HG02884 (cell line): ENCODE measurements at regions not wholly inside any gene's neighbourhood (a gene's known extent, or its start where the extent isn't known, plus 50 kb on each side); places are given as distances from the start of the nearest gene placed in this dataset.
"Not testable (repeated sequence)": the region's sequence is repeated elsewhere in the genome, so short reads cannot be mapped to it uniquely, and the experiment has no call there.

Source experiments
- ATAC-seq: cut with Tn5 transposase; IDR thresholded peaks from one replicate; pipeline ENCODE4 v1.9.1; 2021; ENCODE audit warnings: mild to moderate bottlenecking, moderate library complexity; ENCODE audit not compliant: unreplicated experiment

GRCh38 chr11:91097083-91097482, 874.2 kb upstream of the CHORDC1 start:
- ATAC-seq: no peak

- no peak for ATAC-seq
Observed at GRCh38 chr11:91093141-91093540, 870.3 kb upstream of the CHORDC1 start.

GRCh38 chr11:91091563-91091962, 868.7 kb upstream of the CHORDC1 start:
- ATAC-seq: no peak

GRCh38 chr11:91086028-91086427, 863.2 kb upstream of the CHORDC1 start:
- ATAC-seq: no peak

GRCh38 chr11:91082255-91082654, 859.4 kb upstream of the CHORDC1 start:
- ATAC-seq: no peak

- no peak for ATAC-seq
Observed at GRCh38 chr11:91081440-91082043, 858.7 kb upstream of the CHORDC1 start.

- no peak for ATAC-seq
Observed at GRCh38 chr11:91078221-91078620, 855.4 kb upstream of the CHORDC1 start.

GRCh38 chr11:91075032-91075695, 852.3 kb upstream of the CHORDC1 start:
- ATAC-seq: no peak

GRCh38 chr11:91067666-91068065, 844.8 kb upstream of the CHORDC1 start:
- ATAC-seq: no peak

GRCh38 chr11:91066456-91067047, 843.7 kb upstream of the CHORDC1 start:
- no peak for ATAC-seq

- not testable (repeated sequence) for ATAC-seq
Observed at GRCh38 chr11:91063399-91063798, 840.5 kb upstream of the CHORDC1 start.

GRCh38 chr11:91047882-91048281, 825.0 kb upstream of the CHORDC1 start:
- no peak for ATAC-seq

GRCh38 chr11:91046261-91046660, 823.4 kb upstream of the CHORDC1 start:
- ATAC-seq: no peak

GRCh38 chr11:91041626-91042025, 818.8 kb upstream of the CHORDC1 start:
- ATAC-seq: no peak

- no peak for ATAC-seq
Observed at GRCh38 chr11:91023731-91024130, 800.9 kb upstream of the CHORDC1 start.

- ATAC-seq: no peak
Observed at GRCh38 chr11:91011503-91011902, 788.7 kb upstream of the CHORDC1 start.

- no peak for ATAC-seq
Observed at GRCh38 chr11:91005458-91005857, 782.6 kb upstream of the CHORDC1 start.

GRCh38 chr11:90997241-90997640, 774.4 kb upstream of the CHORDC1 start:
- ATAC-seq: no peak

GRCh38 chr11:90972159-90972558, 749.3 kb upstream of the CHORDC1 start:
- not testable (repeated sequence) for ATAC-seq

- no peak for ATAC-seq
Observed at GRCh38 chr11:90947930-90948329, 725.1 kb upstream of the CHORDC1 start.

- no peak for ATAC-seq
Observed at GRCh38 chr11:90930252-90930651, 707.4 kb upstream of the CHORDC1 start.

GRCh38 chr11:90919332-90919731, 696.5 kb upstream of the CHORDC1 start:
- ATAC-seq: no peak
